Keratinocyte (primary cell): ENCODE measurements at regions not wholly inside any gene's neighbourhood (a gene's known extent, or its start where the extent isn't known, plus 50 kb on each side); places are given as distances from the start of the nearest gene placed in this dataset.

Source experiments
- DNase-seq: peaks from one replicate; pipeline ENCODE4 v3.0.0-alpha.2; 2011; ENCODE audit warnings: low read depth, missing footprints, low spot score
- FAIRE-seq: peaks from 2 replicates; lab custom pipeline; 2011; peaks lifted over from hg19 to GRCh38; lab: Jason Lieb, UNC
- H2AFZ ChIP-seq: 2 replicates; pipeline ENCODE4 v1.6.0; 2012; ENCODE audit warnings: low read length, control low read depth, inconsistent platforms; ENCODE audit not compliant: control insufficient read depth
- H3K27ac ChIP-seq: 2 replicates; pipeline ENCODE4 v1.5.1; 2011; ENCODE audit warnings: low read length; ENCODE audit not compliant: control insufficient read depth, insufficient read depth
- H3K27me3 ChIP-seq: 3 replicates; pipeline ENCODE4 v1.6.0; 2011; ENCODE audit warnings: low read length; ENCODE audit not compliant: control insufficient read depth, insufficient read depth; ENCODE audit errors: extremely low read depth
- H3K36me3 ChIP-seq, 2 experiments: 2 replicates in 1 of 2; 3 replicates in 1 of 2; pipeline ENCODE4 v1.5.1; 2011; ENCODE audit warnings: low read length in 2 of 2, mild to moderate bottlenecking in 1 of 2; ENCODE audit not compliant: control insufficient read depth in 2 of 2, insufficient read depth in 2 of 2; ENCODE audit errors: extremely low read depth in 1 of 2
- H3K4me1 ChIP-seq: 3 replicates; pipeline ENCODE4 v1.5.1; 2011; ENCODE audit warnings: low read length; ENCODE audit not compliant: control insufficient read depth, insufficient read depth; ENCODE audit errors: extremely low read depth
- H3K4me2 ChIP-seq: 3 replicates; pipeline ENCODE4 v1.6.0; 2011; ENCODE audit warnings: low read depth, low read length; ENCODE audit not compliant: control insufficient read depth, insufficient read depth; ENCODE audit errors: extremely low read depth
- H3K4me3 ChIP-seq, 3 experiments: fragments of 200-600 bp in 1 of 3; sonication (generic) in 1 of 3; 2 replicates in 2 of 3; 3 replicates in 1 of 3; pipeline ENCODE4 v1.5.1; 2011 to 2016; ENCODE audit warnings: low read length in 3 of 3, mild to moderate bottlenecking in 3 of 3, control low read depth in 2 of 3, inconsistent platforms in 1 of 3, low read depth in 1 of 3, mixed read lengths in 1 of 3, mixed run types in 1 of 3, moderate library complexity in 1 of 3; ENCODE audit not compliant: control insufficient read depth in 2 of 3, insufficient read depth in 2 of 3; ENCODE audit errors: extremely low read depth in 1 of 3
- H3K79me2 ChIP-seq: 2 replicates; pipeline ENCODE4 v1.6.0; 2012; ENCODE audit warnings: low read length; ENCODE audit not compliant: control insufficient read depth, insufficient read depth
- H3K9ac ChIP-seq: 3 replicates; pipeline ENCODE4 v1.6.0; 2011; ENCODE audit warnings: low read length; ENCODE audit not compliant: control insufficient read depth, insufficient read depth; ENCODE audit errors: extremely low read depth
- H3K9me1 ChIP-seq: 3 replicates; pipeline ENCODE4 v1.6.0; 2011; ENCODE audit warnings: low read length; ENCODE audit not compliant: control insufficient read depth, insufficient read depth; ENCODE audit errors: extremely low read depth
- H3K9me3 ChIP-seq: 2 replicates; pipeline ENCODE4 v1.5.1; 2012; ENCODE audit warnings: low read depth, low read length; ENCODE audit not compliant: control insufficient read depth
- H4K20me1 ChIP-seq: 3 replicates; pipeline ENCODE4 v1.6.0; 2011; ENCODE audit warnings: low read length; ENCODE audit not compliant: control insufficient read depth, insufficient read depth; ENCODE audit errors: extremely low read depth
- CTCF ChIP-seq, 3 experiments: IDR thresholded peaks in 1 of 3; conservative IDR thresholded peaks in 1 of 3; optimal IDR thresholded peaks in 1 of 3; 2 replicates in 2 of 3; 3 replicates in 1 of 3; pipeline versions ENCODE3 to v1.5.1; 2011; ENCODE audit warnings: low read length in 3 of 3, mild to moderate bottlenecking in 3 of 3, moderate library complexity in 2 of 3, control low read depth in 1 of 3, inconsistent platforms in 1 of 3; ENCODE audit not compliant: insufficient read depth in 2 of 3; ENCODE audit errors: extremely low read depth in 1 of 3
- EZH2 ChIP-seq: IDR thresholded peaks from one replicate; pipeline ENCODE4 v1.6.1; 2012; ENCODE audit warnings: inconsistent platforms, mild to moderate bottlenecking, low read length, moderate library complexity
- dilution Hi-C: fragments of 300-500 bp; cut with MboI; formaldehyde crosslinking; loops from one replicate; pipeline ENCODE4 v1.7.0; 2020; ENCODE audit warnings: low sequenced_read_pairs; ENCODE audit not compliant: extremely low pct_ligation_motif_present

GRCh38 chr2:59308108-59308507 is 1067.0 kb upstream of the FANCL start:
- no peaks in the 10 kb centered on the region for H4K20me1 ChIP-seq
- H3K4me3 ChIP-seq: no peak overlapping the region
- H2AFZ ChIP-seq: no peak overlapping the region
- no peaks in the 10 kb centered on the region for H3K4me1 ChIP-seq
- H3K27ac ChIP-seq: no peak overlapping the region
- no peaks in the 10 kb centered on the region for H3K9me1 ChIP-seq
- dilution Hi-C loops: no loop called here
- no peaks in the 10 kb centered on the region for H3K36me3 ChIP-seq
- H3K27me3 ChIP-seq: no peaks in the 10 kb centered on the region
- H3K4me2 ChIP-seq: no peak overlapping the region
- FAIRE-seq (no peak), DNase-seq (no peak)
- no peaks in the 10 kb centered on the region for H3K9me3 ChIP-seq
- H3K9ac ChIP-seq: no peak overlapping the region
- H3K79me2 ChIP-seq: no peaks in the 10 kb centered on the region
- TF ChIP-seq EZH2 (no peak), CTCF (optimal IDR thresholded peaks at IDR 0.05 in 1 of 3, IDR thresholded peaks at IDR 0.05 in 1 of 3, conservative IDR thresholded peaks at IDR 0.05 in 1 of 3; ENCODE audit: extremely low read depth in 1 of 3, insufficient read depth in 2 of 3, low read length in 3 of 3) (no peak)

GRCh38 chr2:59307196-59307595 is 1066.1 kb upstream of the FANCL start:
- Histone ChIP-seq H3K4me2 (no peak overlapping the region), H3K79me2 (no peaks in the 10 kb centered on the region), H2AFZ (no peak overlapping the region), H3K9ac (no peak overlapping the region), H3K36me3 (no peaks in the 10 kb centered on the region), H3K4me3 (no peak overlapping the region), H3K9me3 (no peaks in the 10 kb centered on the region), H3K9me1 (no peaks in the 10 kb centered on the region), H3K27ac (no peak overlapping the region), H4K20me1 (no peaks in the 10 kb centered on the region), H3K27me3 (no peaks in the 10 kb centered on the region), H3K4me1 (no peaks in the 10 kb centered on the region)
- TF ChIP-seq EZH2 (no peak), CTCF (optimal IDR thresholded peaks at IDR 0.05 in 1 of 3, IDR thresholded peaks at IDR 0.05 in 1 of 3, conservative IDR thresholded peaks at IDR 0.05 in 1 of 3; ENCODE audit: extremely low read depth in 1 of 3, insufficient read depth in 2 of 3, low read length in 3 of 3) (no peak)
- FAIRE-seq: no peak
- dilution Hi-C loops: no loop called here
- no peak for DNase-seq
